NT2/D1 (cell line): ENCODE measurements at regions not wholly inside any gene's neighbourhood (a gene's known extent, or its start where the extent isn't known, plus 50 kb on each side); places are given as distances from the start of the nearest gene placed in this dataset.

Source experiments
- SUZ12 ChIP-seq: IDR thresholded peaks from 2 replicates; pipeline ENCODE4 v1.6.1; 2011; ENCODE audit not compliant: insufficient read length, insufficient read depth; ENCODE audit errors: extremely low read depth
- YY1 ChIP-seq: IDR thresholded peaks from 2 replicates; pipeline ENCODE4 v1.6.1; 2011; ENCODE audit not compliant: insufficient read length, insufficient read depth
- ZNF274 ChIP-seq: IDR thresholded peaks from 2 replicates; pipeline ENCODE4 v1.6.1; 2011; ENCODE audit warnings: mild to moderate bottlenecking, low read depth, low read length

- TF ChIP-seq ZNF274 (no peak), YY1 (no peak), SUZ12 (no peak)
These were observed 121.7 kb upstream of the BNC2 start for GRCh38 chr9:16992138-16992537.
